ENCODE measurements at regions not wholly inside any gene's neighbourhood (a gene's known extent, or its start where the extent isn't known, plus 50 kb on each side); places are given as distances from the start of the nearest gene placed in this dataset.

DNA sequence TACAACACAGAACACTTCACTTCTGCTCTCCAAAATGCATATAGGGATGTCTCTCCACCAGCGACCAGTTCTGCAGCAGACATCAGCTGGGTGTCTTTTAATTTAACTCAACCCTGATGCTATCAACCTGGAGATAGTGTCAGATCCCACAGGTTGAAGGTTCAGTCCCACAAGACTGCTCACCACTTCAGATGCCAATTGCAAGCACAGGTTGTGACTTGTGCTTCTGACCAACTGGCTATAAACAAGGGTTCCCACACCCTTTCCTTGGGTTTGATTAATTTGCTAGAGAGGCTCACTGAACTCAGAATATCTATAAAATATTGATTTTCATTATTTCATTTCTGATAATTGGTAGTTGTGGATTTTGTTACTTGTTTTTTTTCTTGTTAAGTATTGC is 177.4 kb upstream of the HS3ST1 start:
- TF ChIP-seq, protein P1, sequence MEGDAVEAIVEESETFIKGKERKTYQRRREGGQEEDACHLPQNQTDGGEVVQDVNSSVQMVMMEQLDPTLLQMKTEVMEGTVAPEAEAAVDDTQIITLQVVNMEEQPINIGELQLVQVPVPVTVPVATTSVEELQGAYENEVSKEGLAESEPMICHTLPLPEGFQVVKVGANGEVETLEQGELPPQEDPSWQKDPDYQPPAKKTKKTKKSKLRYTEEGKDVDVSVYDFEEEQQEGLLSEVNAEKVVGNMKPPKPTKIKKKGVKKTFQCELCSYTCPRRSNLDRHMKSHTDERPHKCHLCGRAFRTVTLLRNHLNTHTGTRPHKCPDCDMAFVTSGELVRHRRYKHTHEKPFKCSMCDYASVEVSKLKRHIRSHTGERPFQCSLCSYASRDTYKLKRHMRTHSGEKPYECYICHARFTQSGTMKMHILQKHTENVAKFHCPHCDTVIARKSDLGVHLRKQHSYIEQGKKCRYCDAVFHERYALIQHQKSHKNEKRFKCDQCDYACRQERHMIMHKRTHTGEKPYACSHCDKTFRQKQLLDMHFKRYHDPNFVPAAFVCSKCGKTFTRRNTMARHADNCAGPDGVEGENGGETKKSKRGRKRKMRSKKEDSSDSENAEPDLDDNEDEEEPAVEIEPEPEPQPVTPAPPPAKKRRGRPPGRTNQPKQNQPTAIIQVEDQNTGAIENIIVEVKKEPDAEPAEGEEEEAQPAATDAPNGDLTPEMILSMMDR (IDR thresholded peaks at IDR 0.05; ENCODE audit: low read depth, low read length, missing input control) = no peak
- TF ChIP-seq RXRA (IDR thresholded peaks at IDR 0.05) = no peak
- TF ChIP-seq RAD21 (IDR thresholded peaks at IDR 0.05) = no peak
- TF ChIP-seq, protein P2, sequence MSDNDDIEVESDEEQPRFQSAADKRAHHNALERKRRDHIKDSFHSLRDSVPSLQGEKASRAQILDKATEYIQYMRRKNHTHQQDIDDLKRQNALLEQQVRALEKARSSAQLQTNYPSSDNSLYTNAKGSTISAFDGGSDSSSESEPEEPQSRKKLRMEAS (IDR thresholded peaks at IDR 0.05) = no peak
- TF ChIP-seq YY1 (IDR thresholded peaks at IDR 0.05) = no peak
- TF ChIP-seq JUND (IDR thresholded peaks at IDR 0.05) = no peak
- TF ChIP-seq, protein P3, sequence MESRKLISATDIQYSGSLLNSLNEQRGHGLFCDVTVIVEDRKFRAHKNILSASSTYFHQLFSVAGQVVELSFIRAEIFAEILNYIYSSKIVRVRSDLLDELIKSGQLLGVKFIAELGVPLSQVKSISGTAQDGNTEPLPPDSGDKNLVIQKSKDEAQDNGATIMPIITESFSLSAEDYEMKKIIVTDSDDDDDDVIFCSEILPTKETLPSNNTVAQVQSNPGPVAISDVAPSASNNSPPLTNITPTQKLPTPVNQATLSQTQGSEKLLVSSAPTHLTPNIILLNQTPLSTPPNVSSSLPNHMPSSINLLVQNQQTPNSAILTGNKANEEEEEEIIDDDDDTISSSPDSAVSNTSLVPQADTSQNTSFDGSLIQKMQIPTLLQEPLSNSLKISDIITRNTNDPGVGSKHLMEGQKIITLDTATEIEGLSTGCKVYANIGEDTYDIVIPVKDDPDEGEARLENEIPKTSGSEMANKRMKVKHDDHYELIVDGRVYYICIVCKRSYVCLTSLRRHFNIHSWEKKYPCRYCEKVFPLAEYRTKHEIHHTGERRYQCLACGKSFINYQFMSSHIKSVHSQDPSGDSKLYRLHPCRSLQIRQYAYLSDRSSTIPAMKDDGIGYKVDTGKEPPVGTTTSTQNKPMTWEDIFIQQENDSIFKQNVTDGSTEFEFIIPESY (IDR thresholded peaks at IDR 0.05) = no peak
- no peak for TF ChIP-seq SP1 (IDR thresholded peaks at IDR 0.05)
- no peak for TF ChIP-seq FOXA1 (IDR thresholded peaks at IDR 0.05)
- TF ChIP-seq TAF1 (conservative IDR thresholded peaks at IDR 0.05) = no peak
- TF ChIP-seq, protein P4, sequence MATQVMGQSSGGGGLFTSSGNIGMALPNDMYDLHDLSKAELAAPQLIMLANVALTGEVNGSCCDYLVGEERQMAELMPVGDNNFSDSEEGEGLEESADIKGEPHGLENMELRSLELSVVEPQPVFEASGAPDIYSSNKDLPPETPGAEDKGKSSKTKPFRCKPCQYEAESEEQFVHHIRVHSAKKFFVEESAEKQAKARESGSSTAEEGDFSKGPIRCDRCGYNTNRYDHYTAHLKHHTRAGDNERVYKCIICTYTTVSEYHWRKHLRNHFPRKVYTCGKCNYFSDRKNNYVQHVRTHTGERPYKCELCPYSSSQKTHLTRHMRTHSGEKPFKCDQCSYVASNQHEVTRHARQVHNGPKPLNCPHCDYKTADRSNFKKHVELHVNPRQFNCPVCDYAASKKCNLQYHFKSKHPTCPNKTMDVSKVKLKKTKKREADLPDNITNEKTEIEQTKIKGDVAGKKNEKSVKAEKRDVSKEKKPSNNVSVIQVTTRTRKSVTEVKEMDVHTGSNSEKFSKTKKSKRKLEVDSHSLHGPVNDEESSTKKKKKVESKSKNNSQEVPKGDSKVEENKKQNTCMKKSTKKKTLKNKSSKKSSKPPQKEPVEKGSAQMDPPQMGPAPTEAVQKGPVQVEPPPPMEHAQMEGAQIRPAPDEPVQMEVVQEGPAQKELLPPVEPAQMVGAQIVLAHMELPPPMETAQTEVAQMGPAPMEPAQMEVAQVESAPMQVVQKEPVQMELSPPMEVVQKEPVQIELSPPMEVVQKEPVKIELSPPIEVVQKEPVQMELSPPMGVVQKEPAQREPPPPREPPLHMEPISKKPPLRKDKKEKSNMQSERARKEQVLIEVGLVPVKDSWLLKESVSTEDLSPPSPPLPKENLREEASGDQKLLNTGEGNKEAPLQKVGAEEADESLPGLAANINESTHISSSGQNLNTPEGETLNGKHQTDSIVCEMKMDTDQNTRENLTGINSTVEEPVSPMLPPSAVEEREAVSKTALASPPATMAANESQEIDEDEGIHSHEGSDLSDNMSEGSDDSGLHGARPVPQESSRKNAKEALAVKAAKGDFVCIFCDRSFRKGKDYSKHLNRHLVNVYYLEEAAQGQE (IDR thresholded peaks at IDR 0.05) = no peak
- no peak for TF ChIP-seq EGR1 (IDR thresholded peaks at IDR 0.05; ENCODE audit: low read depth in 2 of 2)
- TF ChIP-seq GABPA (IDR thresholded peaks at IDR 0.05 in 1 of 2, conservative IDR thresholded peaks at IDR 0.05 in 1 of 2) = no peak
